ENCODE measurements at regions not wholly inside any gene's neighbourhood (a gene's known extent, or its start where the extent isn't known, plus 50 kb on each side); places are given as distances from the start of the nearest gene placed in this dataset.

DNA sequence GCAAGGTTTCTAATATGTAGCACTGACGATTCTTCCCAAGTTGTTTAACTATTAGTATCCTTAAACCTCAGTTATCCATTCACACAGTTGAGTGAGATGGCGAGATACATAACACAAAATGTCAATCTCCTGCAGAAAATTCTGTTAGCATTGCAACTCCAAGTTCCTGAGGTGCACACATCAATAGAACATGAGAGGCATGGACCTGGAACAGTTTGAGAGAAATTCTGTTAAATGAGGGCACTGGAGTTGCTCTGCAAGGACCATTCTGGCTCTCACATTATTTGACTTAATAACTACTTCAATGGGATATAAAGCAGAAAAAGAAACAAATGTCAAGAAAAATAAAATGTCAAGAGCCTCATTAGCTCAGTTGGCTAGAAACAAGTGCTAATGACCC lies 301.2 kb upstream of the DIAPH2 start:
- Histone ChIP-seq H3K27me3 (replicated peaks in 1 of 4; ENCODE audit: control insufficient read depth in 3 of 4, extremely low read depth in 1 of 4, insufficient read depth in 3 of 4, low read length in 3 of 4) (no peaks in the 10 kb centered on the region), H2BK12ac (ENCODE audit: low read depth, low read length) (no peak overlapping the region), H2AK5ac (ENCODE audit: low read depth, low read length) (no peak overlapping the region), H3K4ac (replicated peaks; ENCODE audit: insufficient read length, low read depth, low read length) (no peak overlapping the region), H3K23me2 (ENCODE audit: low read depth, low read length) (no peaks in the 10 kb centered on the region), H2BK5ac (ENCODE audit: low read depth, low read length) (no peak overlapping the region), H2BK15ac (ENCODE audit: low read length) (no peak overlapping the region), H3K27ac (ENCODE audit: low read depth, low read length) (no peak overlapping the region), H3K9me3 (ENCODE audit: insufficient read depth in 2 of 2, low read depth in 1 of 2, low read length in 1 of 2) (no peaks in the 10 kb centered on the region), H4K5ac (ENCODE audit: insufficient read length, low read depth, low read length) (no peak overlapping the region), H4K91ac (replicated peaks; ENCODE audit: insufficient read length, low read length) (no peak overlapping the region), H3K79me2 (ENCODE audit: control insufficient read depth in 1 of 2, insufficient read depth in 2 of 2, low read length in 2 of 2) (no peaks in the 10 kb centered on the region), H3K18ac (ENCODE audit: extremely low read depth, low read length) (no peak overlapping the region), H3K36me3 (ENCODE audit: control insufficient read depth in 2 of 4, insufficient read depth in 4 of 4, low read length in 3 of 4) (no peaks in the 10 kb centered on the region), H4K8ac (ENCODE audit: extremely low read depth, insufficient read depth, low read length) (no peak overlapping the region), H3K4me1 (replicated peaks in 1 of 4; ENCODE audit: control insufficient read depth in 3 of 4, insufficient read depth in 4 of 4, low read length in 3 of 4) (no peaks in the 10 kb centered on the region), H2BK20ac (ENCODE audit: low read length) (no peak overlapping the region), H3K9ac (replicated peaks in 1 of 4; ENCODE audit: extremely low read depth in 1 of 4, low read depth in 3 of 4, low read length in 3 of 4) (no peak overlapping the region), H3K79me1 (ENCODE audit: low read depth, low read length) (no peaks in the 10 kb centered on the region), H2BK120ac (replicated peaks; ENCODE audit: low read depth, low read length) (no peak overlapping the region), H3K4me3 (ENCODE audit: extremely low read depth in 1 of 4, insufficient read depth in 2 of 4, low read depth in 3 of 4, low read length in 4 of 4) (no peak overlapping the region), H2AFZ (ENCODE audit: low read length) (no peak overlapping the region), H3K23ac (ENCODE audit: insufficient read length) (no peak overlapping the region), H3K56ac (replicated peaks; ENCODE audit: insufficient read length, low read depth, low read length) (no peak overlapping the region), H3K4me2 (ENCODE audit: insufficient read depth in 1 of 2, low read depth in 2 of 2, low read length in 2 of 2) (no peak overlapping the region), H3K14ac (ENCODE audit: insufficient read length) (no peak overlapping the region), H4K20me1 (replicated peaks in 1 of 2; ENCODE audit: control insufficient read depth in 1 of 2, insufficient read depth in 2 of 2, low read length in 2 of 2) (no peaks in the 10 kb centered on the region)
- WGBS, 2 experiments (ENCODE audit: extremely low coverage in 1 of 2, insufficient coverage in 1 of 2, insufficient read length in 1 of 2, insufficient replicate concordance in 2 of 2, low coverage in 1 of 2, low lambda C conversion rate in 2 of 2, missing lambda C conversion rate in 1 of 2) = 85% methylated on average over 2 of the region's 2 CpGs; no CpG with 5 or more reads in 1 of the 2 experiments
- ChIA-PET CTCF (ENCODE audit: partially characterized antibody) (no interaction called here), POLR2A (ENCODE audit: partially characterized antibody) (no interaction called here)
- FAIRE-seq = no peak
- DNase-seq (ENCODE audit: low read depth in 1 of 2, low spot score in 2 of 2) = no peak
- TF ChIP-seq TAF1 (IDR thresholded peaks at IDR 0.05; ENCODE audit: low read depth, low read length) = no peak
- TF ChIP-seq EP300 (IDR thresholded peaks at IDR 0.05; ENCODE audit: borderline replicate concordance in 1 of 2, low read depth in 2 of 2, low read length in 2 of 2) = no peak
- no peak for TF ChIP-seq BACH1 (IDR thresholded peaks at IDR 0.05; ENCODE audit: low read length)
- no peak for TF ChIP-seq KDM4A (IDR thresholded peaks at IDR 0.05; ENCODE audit: low read depth, low read length, severe bottlenecking)
- no peak for TF ChIP-seq TCF12 (IDR thresholded peaks at IDR 0.05; ENCODE audit: low read depth, low read length)
- TF ChIP-seq HDAC6 (IDR thresholded peaks at IDR 0.05; ENCODE audit: low read depth, low read length) = no peak
- no peak for TF ChIP-seq SUZ12 (IDR thresholded peaks at IDR 0.05; ENCODE audit: low read length)
- TF ChIP-seq CTBP2 (IDR thresholded peaks at IDR 0.05; ENCODE audit: borderline replicate concordance, insufficient read depth, insufficient read length, low read length) = no peak
- TF ChIP-seq POLR2A (IDR thresholded peaks at IDR 0.05; ENCODE audit: control extremely low read depth in 1 of 2, low read depth in 2 of 2, low read length in 2 of 2) = no peak
- no peak for TF ChIP-seq ATF2 (IDR thresholded peaks at IDR 0.05; ENCODE audit: low read length)
- no peak for TF ChIP-seq KDM1A (IDR thresholded peaks at IDR 0.05; ENCODE audit: borderline replicate concordance, low read length)
- TF ChIP-seq, protein P1, sequence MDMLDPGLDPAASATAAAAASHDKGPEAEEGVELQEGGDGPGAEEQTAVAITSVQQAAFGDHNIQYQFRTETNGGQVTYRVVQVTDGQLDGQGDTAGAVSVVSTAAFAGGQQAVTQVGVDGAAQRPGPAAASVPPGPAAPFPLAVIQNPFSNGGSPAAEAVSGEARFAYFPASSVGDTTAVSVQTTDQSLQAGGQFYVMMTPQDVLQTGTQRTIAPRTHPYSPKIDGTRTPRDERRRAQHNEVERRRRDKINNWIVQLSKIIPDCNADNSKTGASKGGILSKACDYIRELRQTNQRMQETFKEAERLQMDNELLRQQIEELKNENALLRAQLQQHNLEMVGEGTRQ (IDR thresholded peaks at IDR 0.05; ENCODE audit: low read length) = no peak
- no peak for TF ChIP-seq CBX8 (IDR thresholded peaks at IDR 0.05; ENCODE audit: borderline replicate concordance, low read depth, low read length)
